HepG2 (cell line): ENCODE measurements at regions not wholly inside any gene's neighbourhood (a gene's known extent, or its start where the extent isn't known, plus 50 kb on each side); places are given as distances from the start of the nearest gene placed in this dataset.

Experiments
- ATAC-seq: fragments of 200-7000 bp; cut with Tn5 transposase; 3 replicates; pipeline ENCODE4 v1.9.1; 2020; ENCODE audit warnings: mild to moderate bottlenecking, moderate library complexity
- BruUV-seq: library from RNA; stranded (reverse); fragments of 400-500 nt; replicated peaks from 2 replicates; lab custom pipeline; 2021; lab: Mats Ljungman, UMichigan
- CTCF ChIA-PET: fragments of 300-600 bp; formaldehyde crosslinking; extraction: SDS; loops from one replicate; lab custom pipeline; 2021; ENCODE audit warnings: low total read pairs, inconsistent platforms, low intra/inter-chr PET ratio; lab: Yijun Ruan, JAX
- POLR2A ChIA-PET: fragments of 350-600 bp; sonication (Branson Sonifier 250); formaldehyde crosslinking; loops from one replicate; lab custom pipeline; 2020; ENCODE audit warnings: antibody characterized with exemption, inconsistent platforms; lab: Yijun Ruan, JAX
- DNase-seq: peaks from one replicate; pipeline ENCODE4 v3.0.0-alpha.2; 2015; ENCODE audit warnings: low spot score
- FAIRE-seq: peaks from 3 replicates; lab custom pipeline; 2011; peaks lifted over from hg19 to GRCh38; lab: Jason Lieb, UNC
- H2AFZ ChIP-seq: one replicate; pipeline ENCODE4 v1.6.1; 2011; ENCODE audit warnings: low read length, inconsistent platforms
- H3K27ac ChIP-seq: fragments of 300-600 bp; 3 replicates; pipeline ENCODE4 v1.8.0; 2011; ENCODE audit warnings: mixed run types, mild to moderate bottlenecking, mixed read lengths, low read length, inconsistent platforms; ENCODE audit not compliant: insufficient read depth; ENCODE audit errors: extremely low read length
- H3K27me3 ChIP-seq, 2 experiments: fragments of 200-600 bp in 1 of 2; 2 replicates in 1 of 2; 3 replicates in 1 of 2; pipeline versions ENCODE4 v1.6.0 to v1.8.0; 2011; ENCODE audit warnings: low read length in 2 of 2, mild to moderate bottlenecking in 2 of 2, moderate library complexity in 2 of 2, inconsistent platforms in 1 of 2; ENCODE audit not compliant: insufficient read depth in 2 of 2, control insufficient read depth in 1 of 2
- H3K36me3 ChIP-seq, 2 experiments: fragments of 200-600 bp in 1 of 2; replicated peaks in 1 of 2; 2 replicates in 1 of 2; 3 replicates in 1 of 2; pipeline versions ENCODE4 v1.5.1 to v1.8.0; 2011; ENCODE audit warnings: low read length in 2 of 2, inconsistent platforms in 1 of 2; ENCODE audit not compliant: insufficient read depth in 2 of 2, control insufficient read depth in 1 of 2
- H3K4me1 ChIP-seq: 2 replicates; pipeline ENCODE4 v1.5.1; 2012; ENCODE audit warnings: low read length, inconsistent platforms; ENCODE audit not compliant: insufficient read depth
- H3K4me2 ChIP-seq: 2 replicates; pipeline ENCODE4 v1.6.0; 2011; ENCODE audit warnings: low read depth, low read length, inconsistent platforms
- H3K4me3 ChIP-seq, 3 experiments: fragments of 200-600 bp in 1 of 3; sonication (generic), shearing (Covaris generic) in 1 of 3; replicated peaks in 1 of 3; 2 replicates each; pipeline ENCODE4 v1.5.1; 2011 to 2016; ENCODE audit warnings: low read length in 3 of 3, inconsistent platforms in 2 of 3, low read depth in 2 of 3, mild to moderate bottlenecking in 2 of 3, control low read depth in 1 of 3, mixed read lengths in 1 of 3; ENCODE audit not compliant: insufficient read depth in 1 of 3
- H3K79me2 ChIP-seq: one replicate; pipeline ENCODE4 v1.6.1; 2011; ENCODE audit warnings: low read length, inconsistent platforms; ENCODE audit not compliant: insufficient read depth
- H3K9ac ChIP-seq: 2 replicates; pipeline ENCODE4 v1.6.0; 2011; ENCODE audit warnings: mild to moderate bottlenecking, low read depth, low read length, inconsistent platforms; ENCODE audit not compliant: insufficient read depth
- H3K9me3 ChIP-seq: 2 replicates; pipeline ENCODE4 v1.5.1; 2012; ENCODE audit warnings: mild to moderate bottlenecking, low read length
- H4K20me1 ChIP-seq: 2 replicates; pipeline ENCODE4 v1.6.0; 2011; ENCODE audit warnings: inconsistent platforms, mild to moderate bottlenecking, low read length, moderate library complexity; ENCODE audit not compliant: insufficient read depth
- DR1 ChIP-seq: sonication (generic); formaldehyde crosslinking; IDR thresholded peaks from 2 replicates; pipeline ENCODE4 v1.8.0; 2021; ENCODE audit warnings: mild to moderate bottlenecking, missing genetic modification reagents, inconsistent platforms
- MAFF ChIP-seq: IDR thresholded peaks from 2 replicates; pipeline ENCODE4 v1.6.1; 2011; ENCODE audit warnings: low read depth, low read length, improper control_type of control experiment
- MAFK ChIP-seq, 2 experiments: IDR thresholded peaks in 1 of 2; conservative IDR thresholded peaks in 1 of 2; 2 replicates each; pipeline ENCODE4 v1.6.1; 2011; ENCODE audit warnings: improper control_type of control experiment in 2 of 2, low read length in 2 of 2
- MTA1 ChIP-seq: sonication (generic); formaldehyde crosslinking; IDR thresholded peaks from 2 replicates; pipeline ENCODE4 v1.4.0; 2020; ENCODE audit warnings: missing genetic modification reagents, mild to moderate bottlenecking, borderline replicate concordance
- PLRG1 ChIP-seq: fragments of 450-650 bp; conservative IDR thresholded peaks from 2 replicates; pipeline ENCODE4 v1.6.1; 2016
- TBX3 ChIP-seq: fragments of 450-650 bp; IDR thresholded peaks from 2 replicates; pipeline ENCODE4 v1.6.1; 2017; ENCODE audit warnings: antibody characterized with exemption, mild to moderate bottlenecking, inconsistent platforms, borderline replicate concordance
- ZFP37 ChIP-seq: sonication (generic); formaldehyde crosslinking; IDR thresholded peaks from 2 replicates; pipeline ENCODE4 v1.4.0; 2020; ENCODE audit warnings: missing genetic modification reagents, borderline replicate concordance
- ZNF564 ChIP-seq: sonication (generic); formaldehyde crosslinking; IDR thresholded peaks from 2 replicates; pipeline ENCODE4 v1.8.1; 2023; ENCODE audit warnings: mild to moderate bottlenecking, missing genetic modification reagents
- ZNF619 ChIP-seq: sonication (generic); formaldehyde crosslinking; IDR thresholded peaks from 2 replicates; pipeline ENCODE4 v1.4.0; 2020; ENCODE audit warnings: mild to moderate bottlenecking, missing genetic modification reagents
- ZNF652 ChIP-seq: IDR thresholded peaks from 2 replicates; pipeline ENCODE4 v1.6.1; 2016; ENCODE audit warnings: low read depth, borderline replicate concordance
- ZNF850 ChIP-seq: sonication (generic); formaldehyde crosslinking; conservative IDR thresholded peaks from 2 replicates; pipeline ENCODE4 v1.9.0; 2021; ENCODE audit warnings: mild to moderate bottlenecking, missing genetic modification reagents
- WGBS: methylation state at CpG from one replicate; pipeline ENCODE4 v1.1.6; 2017; ENCODE audit warnings: low lambda C conversion rate; 5-methylcytosine and 5-hydroxymethylcytosine counted together
- in situ Hi-C: cut with HindIII; loops from 2 replicates; pipeline ENCODE4 v1.10.0; 2017; ENCODE audit warnings: low pct_unique_long_range_greater_than_20kb; ENCODE audit not compliant: extremely low pct_ligation_motif_present
- intact Hi-C: fragments of 100-400 bp; cut with micrococcal nuclease; formaldehyde crosslinking; loops from one replicate; pipeline ENCODE4 v1.10.0; 2022; ENCODE audit not compliant: unreplicated experiment
- TF ChIP-seq, protein P1 (sequence below): IDR thresholded peaks from 2 replicates; pipeline ENCODE4 v1.6.1; 2012; ENCODE audit warnings: low read length, improper control_type of control experiment
- TF ChIP-seq, protein P2 (sequence below): sonication (generic); formaldehyde crosslinking; IDR thresholded peaks from 2 replicates; pipeline ENCODE4 v1.4.0; 2020; ENCODE audit warnings: mild to moderate bottlenecking, missing genetic modification reagents

DNA sequence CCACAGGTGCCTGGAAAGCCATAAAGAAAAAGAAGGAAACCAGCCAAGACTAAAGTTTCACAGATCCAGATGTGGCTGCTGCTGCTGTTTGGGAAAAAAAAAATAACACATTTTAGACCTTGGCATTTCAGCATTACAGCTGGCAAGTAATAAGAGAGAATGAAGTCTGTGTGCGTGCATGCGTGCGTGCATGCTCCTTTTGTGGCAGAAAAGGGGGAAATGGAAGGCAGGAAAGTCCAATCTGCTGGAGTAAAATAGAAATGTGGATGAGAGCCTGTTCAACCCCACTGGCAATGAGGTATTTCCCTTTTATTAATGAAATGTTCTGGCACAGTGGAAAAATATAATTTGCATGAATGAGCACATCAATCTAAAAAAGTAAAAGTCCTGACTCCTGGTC is 137.0 kb upstream of the SEMA3A start:
- H3K9ac ChIP-seq, result no peak overlapping the region
- no peaks in the 10 kb centered on the region for H3K9me3 ChIP-seq
- H3K27ac ChIP-seq, result no peak overlapping the region
- intact Hi-C loops, result no loop called here
- H4K20me1 ChIP-seq, result no peaks in the 10 kb centered on the region
- 80% methylated on average over 3 of the region's 3 CpGs for WGBS
- BruUV-seq, result no TSS peak
- H3K4me1 ChIP-seq, result no peaks in the 10 kb centered on the region
- no peak overlapping the region for H3K4me2 ChIP-seq
- H3K27me3 ChIP-seq, result no peaks in the 10 kb centered on the region; a peak in 1 of 5 replicates
- no peaks in the 10 kb centered on the region for H3K79me2 ChIP-seq
- in situ Hi-C loops, result no loop called here
- no peaks in the 10 kb centered on the region for H3K36me3 ChIP-seq
- no peak overlapping the region for H3K4me3 ChIP-seq
- no peak overlapping the region for H2AFZ ChIP-seq
- ChIA-PET POLR2A (no interaction called here), CTCF (no interaction called here)
- TF ChIP-seq PLRG1, result no peak
- no peak for ATAC-seq
- no peak for FAIRE-seq
- no peak for DNase-seq

- Histone ChIP-seq H3K4me1 (no peaks in the 10 kb centered on the region), H3K36me3 (no peaks in the 10 kb centered on the region), H3K9me3 (no peaks in the 10 kb centered on the region), H2AFZ (no peak overlapping the region), H3K4me2 (no peak overlapping the region), H3K4me3 (no peak overlapping the region), H3K9ac (no peak overlapping the region), H3K27ac (no peak overlapping the region), H3K27me3 (no peaks in the 10 kb centered on the region; a peak in 1 of 5 replicates), H4K20me1 (no peaks in the 10 kb centered on the region), H3K79me2 (no peaks in the 10 kb centered on the region)
- no TSS peak for BruUV-seq
- 1% methylated on average over 2 of the region's 2 CpGs for WGBS
- DNase-seq (no peak), FAIRE-seq (no peak), ATAC-seq (no peak)
- intact Hi-C loops, result no loop called here
- in situ Hi-C loops, result no loop called here
- ChIA-PET CTCF (no interaction called here), POLR2A (no interaction called here)
- TF ChIP-seq MTA1 (CRISPR knock-in tag), result no peak
- no peak for TF ChIP-seq ZNF619
- no peak for TF ChIP-seq ZFP37 (CRISPR knock-in tag)
- TF ChIP-seq ZNF564 (CRISPR knock-in tag), result no peak
- peak; percentile 57 for TF ChIP-seq MAFF
- TF ChIP-seq ZNF850 (CRISPR knock-in tag), result no peak
- no peak for TF ChIP-seq TBX3
- no peak for TF ChIP-seq ZNF652 (CRISPR knock-in tag)
- TF ChIP-seq, protein P1, sequence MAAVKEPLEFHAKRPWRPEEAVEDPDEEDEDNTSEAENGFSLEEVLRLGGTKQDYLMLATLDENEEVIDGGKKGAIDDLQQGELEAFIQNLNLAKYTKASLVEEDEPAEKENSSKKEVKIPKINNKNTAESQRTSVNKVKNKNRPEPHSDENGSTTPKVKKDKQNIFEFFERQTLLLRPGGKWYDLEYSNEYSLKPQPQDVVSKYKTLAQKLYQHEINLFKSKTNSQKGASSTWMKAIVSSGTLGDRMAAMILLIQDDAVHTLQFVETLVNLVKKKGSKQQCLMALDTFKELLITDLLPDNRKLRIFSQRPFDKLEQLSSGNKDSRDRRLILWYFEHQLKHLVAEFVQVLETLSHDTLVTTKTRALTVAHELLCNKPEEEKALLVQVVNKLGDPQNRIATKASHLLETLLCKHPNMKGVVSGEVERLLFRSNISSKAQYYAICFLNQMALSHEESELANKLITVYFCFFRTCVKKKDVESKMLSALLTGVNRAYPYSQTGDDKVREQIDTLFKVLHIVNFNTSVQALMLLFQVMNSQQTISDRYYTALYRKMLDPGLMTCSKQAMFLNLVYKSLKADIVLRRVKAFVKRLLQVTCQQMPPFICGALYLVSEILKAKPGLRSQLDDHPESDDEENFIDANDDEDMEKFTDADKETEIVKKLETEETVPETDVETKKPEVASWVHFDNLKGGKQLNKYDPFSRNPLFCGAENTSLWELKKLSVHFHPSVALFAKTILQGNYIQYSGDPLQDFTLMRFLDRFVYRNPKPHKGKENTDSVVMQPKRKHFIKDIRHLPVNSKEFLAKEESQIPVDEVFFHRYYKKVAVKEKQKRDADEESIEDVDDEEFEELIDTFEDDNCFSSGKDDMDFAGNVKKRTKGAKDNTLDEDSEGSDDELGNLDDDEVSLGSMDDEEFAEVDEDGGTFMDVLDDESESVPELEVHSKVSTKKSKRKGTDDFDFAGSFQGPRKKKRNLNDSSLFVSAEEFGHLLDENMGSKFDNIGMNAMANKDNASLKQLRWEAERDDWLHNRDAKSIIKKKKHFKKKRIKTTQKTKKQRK, result no peak
- TF ChIP-seq DR1 (CRISPR knock-in tag), result no peak
- TF ChIP-seq, protein P2, sequence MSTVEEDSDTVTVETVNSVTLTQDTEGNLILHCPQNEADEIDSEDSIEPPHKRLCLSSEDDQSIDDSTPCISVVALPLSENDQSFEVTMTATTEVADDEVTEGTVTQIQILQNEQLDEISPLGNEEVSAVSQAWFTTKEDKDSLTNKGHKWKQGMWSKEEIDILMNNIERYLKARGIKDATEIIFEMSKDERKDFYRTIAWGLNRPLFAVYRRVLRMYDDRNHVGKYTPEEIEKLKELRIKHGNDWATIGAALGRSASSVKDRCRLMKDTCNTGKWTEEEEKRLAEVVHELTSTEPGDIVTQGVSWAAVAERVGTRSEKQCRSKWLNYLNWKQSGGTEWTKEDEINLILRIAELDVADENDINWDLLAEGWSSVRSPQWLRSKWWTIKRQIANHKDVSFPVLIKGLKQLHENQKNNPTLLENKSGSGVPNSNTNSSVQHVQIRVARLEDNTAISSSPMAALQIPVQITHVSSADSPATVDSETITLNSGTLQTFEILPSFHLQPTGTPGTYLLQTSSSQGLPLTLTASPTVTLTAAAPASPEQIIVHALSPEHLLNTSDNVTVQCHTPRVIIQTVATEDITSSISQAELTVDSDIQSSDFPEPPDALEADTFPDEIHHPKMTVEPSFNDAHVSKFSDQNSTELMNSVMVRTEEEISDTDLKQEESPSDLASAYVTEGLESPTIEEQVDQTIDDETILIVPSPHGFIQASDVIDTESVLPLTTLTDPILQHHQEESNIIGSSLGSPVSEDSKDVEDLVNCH (CRISPR knock-in tag), result no peak
- TF ChIP-seq MAFK (conservative IDR thresholded peaks at IDR 0.05 in 1 of 2, IDR thresholded peaks at IDR 0.05 in 1 of 2; ENCODE audit: low read length in 2 of 2), result peak; percentile 42 to 76; a peak in 3 of 4 replicates
Observed at GRCh38 chr7:84328571-84328970, 134.0 kb upstream of the SEMA3A start.
